Limb (tissue), 2 donors: ENCODE measurements at regions not wholly inside any gene's neighbourhood (a gene's known extent, or its start where the extent isn't known, plus 50 kb on each side); places are given as distances from the start of the nearest gene placed in this dataset.

ENCODE experiments used
- DNase-seq, 2 donors: peaks; one replicate each; pipeline ENCODE4 v3.0.0-alpha.2; 2016; ENCODE audit errors: extremely low spot score in 2 of 2

GRCh38 chr2:16161085-16161565 lies 220.8 kb downstream of the MYCN start:
- no peak for DNase-seq

DNA sequence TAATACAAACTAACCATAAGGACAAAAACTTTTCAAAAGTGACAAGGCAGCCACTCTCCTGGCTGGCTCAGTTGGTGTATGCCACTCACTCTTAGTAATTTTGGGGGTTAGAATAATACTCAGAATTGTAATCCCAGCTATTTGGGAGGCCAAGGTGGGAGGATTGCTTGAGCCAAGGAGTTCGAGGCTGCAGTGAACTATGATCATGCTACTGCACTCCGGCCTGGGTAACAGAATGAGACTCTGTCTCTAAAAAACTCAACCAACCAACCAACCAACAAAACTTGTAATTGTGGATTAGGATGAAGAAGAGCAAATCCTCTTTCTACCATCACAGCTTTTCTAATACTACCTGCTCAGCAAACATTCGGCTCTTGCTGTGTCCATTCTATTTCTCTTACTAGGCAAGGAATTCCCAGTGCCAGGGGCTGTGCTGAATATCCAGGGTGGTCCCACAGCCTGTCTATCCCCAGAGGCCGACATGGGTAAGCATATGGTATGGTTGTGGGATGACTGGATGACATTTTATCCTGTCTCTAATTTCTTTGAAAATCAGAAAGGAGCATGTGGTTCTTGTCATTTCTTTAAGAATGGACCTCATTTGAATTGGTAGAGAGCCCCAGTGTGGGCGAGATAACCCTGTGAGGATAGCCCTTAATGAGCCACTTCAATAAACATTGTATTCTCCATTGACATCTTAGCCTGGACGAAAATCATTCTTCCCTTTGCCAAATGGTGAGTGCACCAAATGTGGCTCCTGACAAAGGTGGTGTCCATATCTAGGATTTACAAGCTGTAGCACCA lies 220.1 kb downstream of the MYCN start:
- no peak for DNase-seq

DNA sequence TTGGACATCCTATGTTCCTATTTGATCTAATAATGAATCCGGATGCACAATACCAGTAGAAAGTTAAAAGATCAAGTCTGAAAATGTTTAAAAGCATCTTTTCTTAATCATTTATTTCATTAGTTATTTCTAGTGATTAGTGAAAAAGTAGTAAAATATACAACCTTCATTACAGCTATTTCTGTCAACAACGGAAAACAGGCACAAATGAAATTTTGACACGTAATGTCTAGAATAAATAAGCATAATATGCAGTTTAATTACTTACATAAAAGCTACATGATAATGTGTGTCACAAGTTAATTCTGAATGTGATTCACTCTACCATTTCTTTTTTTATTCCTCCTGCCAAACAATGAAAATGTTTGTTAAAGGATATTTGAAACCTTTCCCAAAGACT lies 216.1 kb downstream of the MYCN start:
- no peak for DNase-seq

DNA sequence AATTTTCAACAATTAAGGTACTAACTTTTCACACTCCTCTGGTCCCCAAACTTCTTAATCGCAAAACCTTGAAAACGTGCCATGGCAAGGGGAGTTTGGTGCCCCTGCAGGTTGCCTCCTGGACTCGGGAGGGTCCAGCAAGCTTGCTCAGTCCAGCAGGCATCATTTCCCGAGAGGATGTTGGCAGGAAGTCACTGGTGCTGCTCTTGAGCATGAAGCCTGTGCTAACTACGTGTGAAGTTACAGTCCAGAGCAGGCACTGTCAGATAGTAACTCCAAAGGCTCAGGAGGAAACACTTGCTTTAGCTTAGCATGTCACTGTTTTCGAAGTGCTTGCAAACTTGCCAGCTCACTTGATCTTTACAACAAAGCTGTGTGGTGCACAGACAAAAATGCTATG lies 215.4 kb downstream of the MYCN start:
- no peak for DNase-seq

- no peak for DNase-seq
Measured at GRCh38 chr2:16155366-16155765, 215.0 kb downstream of the MYCN start.

DNA sequence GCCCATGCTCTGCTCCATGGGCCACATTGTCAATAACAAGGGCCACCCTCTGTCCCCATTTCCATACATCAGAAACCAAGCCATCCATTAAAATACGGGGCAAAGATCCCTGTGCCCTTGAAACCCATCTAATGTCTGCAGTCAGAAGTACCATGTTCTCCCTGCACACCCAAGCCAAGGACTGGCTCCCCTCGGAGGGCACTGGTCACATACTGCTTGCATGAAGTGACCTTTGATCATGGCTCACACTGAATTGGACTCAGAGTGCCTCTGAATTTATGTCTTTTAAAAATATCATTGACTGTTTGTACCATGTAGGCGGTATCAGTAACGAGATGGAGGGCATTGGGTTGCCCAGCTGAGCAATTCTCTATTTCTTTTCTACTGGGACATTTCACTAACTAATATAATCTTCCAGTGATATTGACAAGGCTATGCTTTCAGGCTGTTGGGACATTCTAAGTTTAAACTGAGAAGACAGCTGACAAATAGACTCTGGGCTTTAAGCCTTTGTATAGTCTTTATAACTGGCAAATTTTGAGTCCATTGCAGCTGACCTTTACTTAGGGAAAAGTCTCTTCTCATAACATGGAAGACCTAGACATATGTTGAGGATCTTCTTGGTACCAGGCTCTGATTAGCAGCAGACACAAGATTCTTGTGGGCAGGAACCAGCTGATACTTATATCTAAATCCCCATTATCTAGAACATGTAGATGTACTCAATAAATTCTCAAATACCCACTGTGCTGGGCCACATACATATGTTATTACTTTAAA lies 214.3 kb downstream of the MYCN start:
- no peak for DNase-seq

DNA sequence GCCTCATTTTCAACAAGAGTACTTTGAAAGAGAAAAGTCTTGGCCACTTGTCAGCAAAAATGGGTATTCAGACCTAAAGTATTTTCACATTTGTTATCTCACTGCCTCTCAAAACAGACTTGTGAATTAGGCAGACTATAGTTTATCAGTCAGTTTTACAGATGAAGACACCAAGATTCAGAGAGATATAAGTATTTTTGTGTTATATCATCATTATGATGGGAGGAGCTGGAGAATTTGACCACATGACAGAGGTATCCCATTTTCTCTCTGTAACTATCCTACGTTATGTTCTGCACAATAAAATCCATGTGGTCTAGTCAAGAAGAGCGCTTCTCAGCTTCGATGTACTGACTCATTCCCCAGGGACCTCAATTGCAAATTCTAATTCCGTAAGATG lies 213.7 kb downstream of the MYCN start:
- DNase-seq: no peak

DNA sequence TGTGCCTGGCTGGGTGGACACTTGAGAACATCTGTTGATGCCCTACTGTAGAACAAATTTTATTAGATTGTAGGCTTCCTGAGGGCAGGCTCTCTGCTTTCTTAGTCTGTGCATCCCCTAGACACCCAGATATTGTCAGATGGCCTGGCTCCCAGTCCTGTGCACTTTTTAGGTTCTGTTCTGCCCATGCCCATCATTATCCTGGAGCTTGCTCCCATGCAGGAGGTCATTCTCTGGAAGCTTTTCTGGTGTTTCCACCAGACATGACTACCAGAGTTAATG lies 213.3 kb downstream of the MYCN start:
- DNase-seq: no peak

GRCh38 chr2:16152928-16153753 lies 212.8 kb downstream of the MYCN start:
- DNase-seq: no peak

- no peak for DNase-seq
Measured at GRCh38 chr2:16152071-16152927, 211.9 kb downstream of the MYCN start.

DNA sequence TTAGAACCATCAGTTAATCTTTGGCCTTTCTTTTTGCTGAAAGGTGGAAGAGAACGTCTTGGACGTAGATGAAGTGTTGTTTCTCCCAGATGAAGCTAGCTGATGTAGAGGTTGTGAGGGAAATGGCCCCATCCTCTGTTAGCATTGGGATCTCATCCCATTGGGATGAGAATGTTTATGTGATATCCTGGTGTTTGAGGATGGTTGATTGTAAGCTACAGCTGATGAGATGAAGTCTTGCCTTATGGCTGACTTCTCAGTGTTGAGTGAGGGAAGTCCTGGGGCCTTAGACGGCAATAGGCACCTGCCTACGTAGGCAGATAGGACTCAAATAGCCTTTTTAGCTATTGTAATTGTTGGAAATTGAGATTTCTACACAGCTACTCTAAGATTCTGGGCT lies 211.3 kb downstream of the MYCN start:
- DNase-seq: no peak

- no peak for DNase-seq
Measured at GRCh38 chr2:16151281-16151570, 210.9 kb downstream of the MYCN start.

- no peak for DNase-seq
Measured at GRCh38 chr2:16150456-16151280, 210.3 kb downstream of the MYCN start.

DNA sequence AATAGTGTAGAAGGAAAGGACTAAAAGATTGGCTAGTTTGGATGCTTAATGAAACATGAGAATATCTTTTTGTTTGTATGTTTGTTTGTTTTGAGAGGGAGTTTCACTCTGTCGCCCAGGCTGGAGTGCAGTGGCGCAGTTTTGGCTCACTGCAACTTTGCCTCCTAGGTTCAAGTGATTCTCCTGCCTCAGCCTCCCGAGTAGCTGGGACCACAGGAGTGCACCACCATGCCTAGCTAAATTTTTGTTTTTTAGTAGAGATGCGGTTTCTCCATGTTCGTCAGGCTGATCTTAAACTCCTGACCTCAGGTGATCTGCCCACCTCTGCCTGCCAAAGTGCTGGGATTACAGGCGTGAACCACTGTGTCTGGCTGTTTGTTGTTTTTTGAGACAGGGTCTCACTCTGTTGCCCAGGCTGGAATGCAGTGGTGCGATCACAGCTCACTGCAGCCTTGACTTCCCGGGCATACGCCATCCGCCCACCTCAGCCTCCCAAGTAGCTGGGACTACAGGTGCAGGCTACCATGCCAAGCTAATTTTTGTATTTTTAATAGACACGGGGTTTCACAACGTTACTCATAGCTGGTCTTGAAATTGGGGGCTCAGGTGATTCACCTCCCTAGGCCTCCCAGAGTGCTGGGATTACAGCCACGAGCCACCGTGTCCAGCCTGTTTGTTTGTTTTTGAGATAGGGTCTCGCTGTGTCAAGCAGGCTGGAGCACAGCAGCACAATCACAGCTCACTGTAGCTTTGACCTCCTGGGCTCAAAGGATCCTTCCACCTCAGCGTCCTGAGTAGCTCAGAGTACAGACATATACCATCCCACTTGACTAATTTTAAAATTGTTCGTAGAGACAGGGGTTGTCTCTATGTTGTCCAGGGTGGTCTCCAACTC lies 209.2 kb downstream of the MYCN start:
- no peak for DNase-seq

DNA sequence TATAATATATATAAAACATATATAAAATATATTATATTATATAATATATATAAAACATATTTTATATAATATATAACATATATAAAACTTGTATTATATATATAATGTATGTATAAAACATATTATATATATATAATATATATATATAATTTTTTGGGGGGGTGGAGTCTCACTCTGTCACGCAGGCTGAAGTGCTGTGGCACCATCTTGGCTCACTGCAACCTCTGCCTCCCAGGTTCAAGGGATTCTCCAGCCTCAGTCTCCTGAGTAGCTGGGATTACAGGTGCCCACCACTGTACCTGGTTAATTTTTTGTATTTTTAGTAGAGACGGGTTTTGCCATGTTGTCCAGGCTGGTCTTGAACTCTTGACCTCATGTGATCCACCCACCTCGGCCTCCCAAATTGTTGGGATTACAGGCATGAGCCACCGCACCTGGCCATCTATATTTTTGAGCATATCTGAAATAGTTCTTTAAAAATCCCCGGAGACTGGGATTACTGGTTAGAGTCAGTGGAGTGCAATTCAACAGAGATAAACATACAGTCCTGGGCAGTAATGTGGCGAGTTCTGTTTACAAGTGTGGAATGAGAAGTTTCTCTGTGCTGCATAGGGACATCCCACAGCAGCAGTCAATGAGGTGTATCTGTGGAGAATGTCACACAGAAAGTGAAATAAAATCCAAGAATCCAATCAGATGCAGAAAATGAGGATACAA lies 208.4 kb downstream of the MYCN start:
- DNase-seq: no peak

DNA sequence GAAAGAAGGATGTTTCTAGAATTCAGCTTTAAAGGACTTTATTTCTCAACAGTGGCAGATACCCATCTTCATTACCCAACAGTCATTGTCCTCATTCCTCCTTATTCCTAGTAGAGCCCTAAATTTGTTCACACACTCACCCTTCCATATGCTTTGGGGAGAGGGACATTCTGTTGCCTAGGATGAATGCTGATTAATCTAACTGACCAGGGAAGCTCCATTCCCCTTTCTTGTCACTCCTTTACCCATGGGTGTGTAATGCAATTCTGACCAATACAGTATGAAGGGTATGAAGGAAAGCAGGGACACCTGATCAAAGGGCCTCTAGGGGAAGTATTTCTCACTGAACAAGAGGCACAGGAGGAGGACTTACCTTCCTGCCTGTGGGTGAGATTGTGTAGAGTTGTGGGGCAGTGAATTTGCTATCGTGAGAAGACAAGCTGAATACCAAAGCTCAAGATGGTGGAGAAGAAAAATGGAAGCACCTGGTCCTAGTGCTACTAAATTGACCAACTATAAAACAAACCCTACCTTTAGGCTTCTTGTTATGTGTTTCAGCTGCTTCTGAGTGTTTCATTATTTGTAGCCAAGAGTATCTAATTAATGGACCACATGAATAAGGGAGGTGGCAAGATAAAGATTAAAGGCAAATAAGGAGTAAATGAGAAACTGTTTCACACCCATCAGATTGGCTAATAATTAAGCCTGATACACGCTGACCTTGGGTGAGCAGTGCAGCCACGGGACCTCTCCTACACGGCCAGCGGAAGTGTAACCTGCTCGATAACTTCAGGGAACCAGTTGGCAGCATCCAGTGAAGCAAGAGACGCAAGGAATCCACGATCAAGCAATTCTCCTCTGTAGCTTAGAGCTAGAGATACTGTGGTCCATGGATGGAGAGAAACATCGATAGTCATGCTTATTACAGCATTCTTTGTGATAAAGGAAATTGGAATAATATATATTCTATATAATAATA lies 202.3 kb downstream of the MYCN start:
- no peak for DNase-seq

GRCh38 chr2:16141641-16141921 lies 201.2 kb downstream of the MYCN start:
- no peak for DNase-seq
